ENCODE measurements at regions not wholly inside any gene's neighbourhood (a gene's known extent, or its start where the extent isn't known, plus 50 kb on each side); places are given as distances from the start of the nearest gene placed in this dataset.

- Histone ChIP-seq H3K79me2 (ENCODE audit: control insufficient read depth, insufficient read depth, low read length) (no peaks in the 10 kb centered on the region), H3K27me3 (ENCODE audit: control insufficient read depth, extremely low read depth, insufficient read depth, low read length) (no peaks in the 10 kb centered on the region), H3K27ac (ENCODE audit: control insufficient read depth, insufficient read depth, low read length) (no peak overlapping the region), H3K4me2 (ENCODE audit: control insufficient read depth, extremely low read depth, insufficient read depth, low read depth, low read length) (no peak overlapping the region), H3K4me1 (ENCODE audit: control insufficient read depth, extremely low read depth, insufficient read depth, low read length) (no peaks in the 10 kb centered on the region), H3K9me3 (ENCODE audit: control insufficient read depth, low read depth, low read length) (no peaks in the 10 kb centered on the region), H2AFZ (ENCODE audit: control insufficient read depth, low read length) (no peak overlapping the region), H3K4me3 (ENCODE audit: control insufficient read depth in 2 of 3, extremely low read depth in 1 of 3, insufficient read depth in 2 of 3, low read depth in 1 of 3, low read length in 3 of 3) (no peak overlapping the region), H3K9me1 (ENCODE audit: control insufficient read depth, extremely low read depth, insufficient read depth, low read length) (no peaks in the 10 kb centered on the region), H3K9ac (ENCODE audit: control insufficient read depth, extremely low read depth, insufficient read depth, low read length) (no peak overlapping the region), H3K36me3 (ENCODE audit: control insufficient read depth in 2 of 2, extremely low read depth in 1 of 2, insufficient read depth in 2 of 2, low read length in 2 of 2) (no peaks in the 10 kb centered on the region), H4K20me1 (ENCODE audit: control insufficient read depth, extremely low read depth, insufficient read depth, low read length) (no peaks in the 10 kb centered on the region)
- FAIRE-seq (no peak), DNase-seq (ENCODE audit: low read depth, low spot score) (no peak)
- no peak for TF ChIP-seq CTCF (optimal IDR thresholded peaks at IDR 0.05 in 1 of 3, IDR thresholded peaks at IDR 0.05 in 1 of 3, conservative IDR thresholded peaks at IDR 0.05 in 1 of 3; ENCODE audit: extremely low read depth in 1 of 3, insufficient read depth in 2 of 3, low read length in 3 of 3)
- no peak for TF ChIP-seq EZH2 (IDR thresholded peaks at IDR 0.05; ENCODE audit: low read length)
- dilution Hi-C loops (cut with MboI; ENCODE audit: extremely low pct_ligation_motif_present, low sequenced_read_pairs) = no loop called here
These were observed 306.0 kb upstream of the EPHA5 start for GRCh38 chr4:65976287-65976686.

DNA sequence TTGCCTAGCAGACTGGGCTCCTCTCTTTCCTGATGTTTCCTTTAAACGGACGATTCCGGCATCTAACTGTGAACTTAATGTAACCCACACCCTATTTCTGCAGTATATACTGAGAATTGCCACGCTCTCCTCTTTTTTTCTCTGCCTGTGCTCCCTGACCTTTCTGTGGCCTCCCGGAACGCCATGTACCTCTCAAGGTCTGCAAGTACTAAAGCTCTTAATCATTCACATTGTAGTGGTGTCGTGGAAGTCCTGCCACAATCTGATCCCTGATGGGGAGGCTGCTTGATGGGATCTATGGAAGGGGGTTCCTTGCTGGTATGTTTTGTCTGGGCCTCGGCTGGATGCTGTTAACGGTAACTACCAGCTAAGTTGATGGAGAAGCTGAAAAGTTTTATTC lies 302.9 kb upstream of the EPHA5 start:
- H3K36me3 ChIP-seq (ENCODE audit: control insufficient read depth in 2 of 2, extremely low read depth in 1 of 2, insufficient read depth in 2 of 2, low read length in 2 of 2) = no peaks in the 10 kb centered on the region

More for the DNA sequence above, 302.9 kb upstream of the EPHA5 start:
- no peak overlapping the region for H3K4me3 ChIP-seq (ENCODE audit: control insufficient read depth in 2 of 3, extremely low read depth in 1 of 3, insufficient read depth in 2 of 3, low read depth in 1 of 3, low read length in 3 of 3)
- H3K4me2 ChIP-seq (ENCODE audit: control insufficient read depth, extremely low read depth, insufficient read depth, low read depth, low read length) = no peak overlapping the region
- H3K9me3 ChIP-seq (ENCODE audit: control insufficient read depth, low read depth, low read length) = no peaks in the 10 kb centered on the region
- no peaks in the 10 kb centered on the region for H3K9me1 ChIP-seq (ENCODE audit: control insufficient read depth, extremely low read depth, insufficient read depth, low read length)
- H3K4me1 ChIP-seq (ENCODE audit: control insufficient read depth, extremely low read depth, insufficient read depth, low read length) = no peaks in the 10 kb centered on the region
- H3K27me3 ChIP-seq (ENCODE audit: control insufficient read depth, extremely low read depth, insufficient read depth, low read length) = no peaks in the 10 kb centered on the region
- H3K27ac ChIP-seq (ENCODE audit: control insufficient read depth, insufficient read depth, low read length) = no peak overlapping the region
- TF ChIP-seq CTCF (optimal IDR thresholded peaks at IDR 0.05 in 1 of 3, IDR thresholded peaks at IDR 0.05 in 1 of 3, conservative IDR thresholded peaks at IDR 0.05 in 1 of 3; ENCODE audit: extremely low read depth in 1 of 3, insufficient read depth in 2 of 3, low read length in 3 of 3) = no peak
- no peak for TF ChIP-seq EZH2 (IDR thresholded peaks at IDR 0.05; ENCODE audit: low read length)
- H3K9ac ChIP-seq (ENCODE audit: control insufficient read depth, extremely low read depth, insufficient read depth, low read length) = no peak overlapping the region
- DNase-seq (ENCODE audit: low read depth, low spot score) (no peak), FAIRE-seq (no peak)
- H4K20me1 ChIP-seq (ENCODE audit: control insufficient read depth, extremely low read depth, insufficient read depth, low read length) = no peaks in the 10 kb centered on the region
- H2AFZ ChIP-seq (ENCODE audit: control insufficient read depth, low read length) = no peak overlapping the region
- H3K79me2 ChIP-seq (ENCODE audit: control insufficient read depth, insufficient read depth, low read length) = no peaks in the 10 kb centered on the region
- dilution Hi-C loops (cut with MboI; ENCODE audit: extremely low pct_ligation_motif_present, low sequenced_read_pairs) = no loop called here

Data from keratinocyte (primary cell).